SH-SY5Y (cell line): ENCODE measurements at regions not wholly inside any gene's neighbourhood (a gene's known extent, or its start where the extent isn't known, plus 50 kb on each side); places are given as distances from the start of the nearest gene placed in this dataset.

Experiments used
- GATA2 ChIP-seq: IDR thresholded peaks from 2 replicates; pipeline ENCODE4 v1.6.1; 2011; ENCODE audit warnings: mild to moderate bottlenecking, low read depth, low read length
- GATA3 ChIP-seq: IDR thresholded peaks from 2 replicates; pipeline ENCODE4 v1.6.1; 2011; ENCODE audit warnings: low read depth, mild to moderate bottlenecking, low read length, moderate library complexity

DNA sequence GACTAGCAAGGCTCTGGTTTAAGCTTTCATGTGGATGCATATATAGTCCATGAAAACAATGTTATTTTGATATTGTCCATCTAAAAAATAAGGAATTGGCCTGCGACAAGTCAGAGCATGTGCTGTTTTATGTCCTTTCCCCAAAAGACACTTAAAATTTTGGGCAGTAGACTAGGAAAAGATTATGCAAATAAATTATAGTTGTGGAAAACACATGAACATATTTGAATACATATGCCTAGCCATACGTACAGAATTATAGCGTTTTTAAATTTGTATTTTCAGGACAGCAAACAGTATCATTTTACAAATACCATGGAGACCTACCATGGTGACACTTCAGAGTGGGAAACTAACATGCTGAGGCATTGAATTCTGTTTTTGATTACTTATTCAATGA lies 113.8 kb upstream of the SLC5A12 start:
- no peak for TF ChIP-seq GATA3
- TF ChIP-seq GATA2, result no peak
